Calu3 (cell line): ENCODE measurements at regions not wholly inside any gene's neighbourhood (a gene's known extent, or its start where the extent isn't known, plus 50 kb on each side); places are given as distances from the start of the nearest gene placed in this dataset.

Experiments used
- BruUV-seq: library from RNA; stranded (reverse); fragments of 400-500 nt; replicated peaks from 2 replicates; lab custom pipeline; 2021; lab: Mats Ljungman, UMichigan
- CTCF ChIA-PET: fragments of 300-600 bp; sonication (Branson Sonifier 250); formaldehyde crosslinking; loops from one replicate; lab custom pipeline; 2022; ENCODE audit warnings: antibody characterized with exemption; lab: Charles Lee
- DNase-seq: peaks from one replicate; pipeline ENCODE4 v3.0.0; 2022
- H3K27ac Mint-ChIP-seq: one replicate; pipeline ENCODE4 v1.8.0; 2022; ENCODE audit warnings: mixed read lengths; ENCODE audit not compliant: unreplicated experiment
- H3K27me3 Mint-ChIP-seq: one replicate; pipeline ENCODE4 v1.8.0; 2022; ENCODE audit warnings: mixed read lengths; ENCODE audit not compliant: unreplicated experiment
- H3K36me3 Mint-ChIP-seq: one replicate; pipeline ENCODE4 v1.8.0; 2022; ENCODE audit warnings: mild to moderate bottlenecking, moderate library complexity, mixed read lengths; ENCODE audit not compliant: insufficient read depth, unreplicated experiment
- H3K4me1 Mint-ChIP-seq: one replicate; pipeline ENCODE4 v1.8.0; 2022; ENCODE audit warnings: mild to moderate bottlenecking, low read depth, mixed read lengths; ENCODE audit not compliant: unreplicated experiment
- H3K4me3 Mint-ChIP-seq: one replicate; pipeline ENCODE4 v1.8.0; 2022; ENCODE audit warnings: mild to moderate bottlenecking, low read depth, moderate library complexity, mixed read lengths; ENCODE audit not compliant: unreplicated experiment
- H3K9me3 Mint-ChIP-seq: one replicate; pipeline ENCODE4 v1.8.0; 2022; ENCODE audit warnings: low read depth, mixed read lengths; ENCODE audit not compliant: unreplicated experiment
- CTCF ChIP-seq: fragments of 200-600 bp; IDR thresholded peaks from one replicate; pipeline ENCODE4 v1.8.0; 2022; ENCODE audit warnings: antibody characterized with exemption; ENCODE audit not compliant: unreplicated experiment
- intact Hi-C: fragments of 100-400 bp; cut with micrococcal nuclease; formaldehyde crosslinking; loops from one replicate; pipeline ENCODE4 v1.10.0; 2022; ENCODE audit not compliant: unreplicated experiment

- Mint-ChIP-seq H3K9me3 (peaks cover 23% of the 10 kb centered on the region), H3K27me3 (no peaks in the 10 kb centered on the region), H3K4me3 (no peak overlapping the region), H3K27ac (no peak overlapping the region), H3K4me1 (no peaks in the 10 kb centered on the region), H3K36me3 (no peaks in the 10 kb centered on the region)
- DNase-seq: no peak
- CTCF ChIA-PET: no interaction called here
- no TSS peak for BruUV-seq
- intact Hi-C loops: no loop called here
- TF ChIP-seq CTCF: no peak
Measured at GRCh38 chr2:2827046-2827636, 496.1 kb upstream of the MYT1L start.

- Mint-ChIP-seq H3K4me1 (no peaks in the 10 kb centered on the region), H3K27ac (no peak overlapping the region), H3K9me3 (peaks cover 23% of the 10 kb centered on the region), H3K36me3 (no peaks in the 10 kb centered on the region), H3K27me3 (no peaks in the 10 kb centered on the region), H3K4me3 (no peak overlapping the region)
- CTCF ChIA-PET: no interaction called here
- no TSS peak for BruUV-seq
- DNase-seq: no peak
- no peak for TF ChIP-seq CTCF
- intact Hi-C loops: no loop called here
Measured at GRCh38 chr2:2826621-2827020, 495.5 kb upstream of the MYT1L start.

GRCh38 chr2:2826209-2826551, 495.1 kb upstream of the MYT1L start:
- BruUV-seq: no TSS peak
- Mint-ChIP-seq H3K27ac (no peak overlapping the region), H3K4me3 (no peak overlapping the region), H3K27me3 (no peaks in the 10 kb centered on the region), H3K36me3 (no peaks in the 10 kb centered on the region), H3K9me3 (peaks cover 20% of the 10 kb centered on the region), H3K4me1 (no peaks in the 10 kb centered on the region)
- TF ChIP-seq CTCF: no peak
- intact Hi-C loops: no loop called here
- CTCF ChIA-PET: no interaction called here
- DNase-seq: no peak

- no peak for TF ChIP-seq CTCF
- H3K27ac Mint-ChIP-seq: no peak overlapping the region
- no TSS peak for BruUV-seq
- no peak overlapping the region for H3K4me3 Mint-ChIP-seq
- DNase-seq: no peak
- CTCF ChIA-PET: no interaction called here
- intact Hi-C loops: no loop called here
- H3K27me3 Mint-ChIP-seq: no peaks in the 10 kb centered on the region
- H3K9me3 Mint-ChIP-seq: peaks cover 17% of the 10 kb centered on the region
- no peaks in the 10 kb centered on the region for H3K36me3 Mint-ChIP-seq
- H3K4me1 Mint-ChIP-seq: no peaks in the 10 kb centered on the region
Measured at GRCh38 chr2:2825516-2826208, 494.6 kb upstream of the MYT1L start.
